IMR-90 (cell line): ENCODE measurements at regions not wholly inside any gene's neighbourhood (a gene's known extent, or its start where the extent isn't known, plus 50 kb on each side); places are given as distances from the start of the nearest gene placed in this dataset.

Experiments
- ATAC-seq: fragments of 200-7000 bp; cut with Tn5 transposase; 2 replicates; pipeline ENCODE4 v1.9.1; 2020; ENCODE audit warnings: low read depth, mild to moderate bottlenecking, moderate library complexity
- BruUV-seq: library from RNA; stranded (reverse); fragments of 400-500 nt; replicated peaks from 2 replicates; lab custom pipeline; 2021; lab: Mats Ljungman, UMichigan
- CTCF ChIA-PET: fragments of 300-600 bp; formaldehyde crosslinking; extraction: SDS; loops from one replicate; lab custom pipeline; 2021; ENCODE audit warnings: antibody characterized with exemption; lab: Yijun Ruan, JAX
- POLR2A ChIA-PET: fragments of 300-600 bp; sonication (Branson Sonifier 250); formaldehyde crosslinking; loops from one replicate; lab custom pipeline; 2022; ENCODE audit warnings: antibody characterized with exemption; ENCODE audit not compliant: unreplicated experiment; lab: Charles Lee
- DNase-seq: peaks from one replicate; pipeline ENCODE4 v3.0.0; 2013
- H2AFZ ChIP-seq: replicated peaks from 2 replicates; pipeline ENCODE3; 2013; ENCODE audit warnings: low read length, mild to moderate bottlenecking; ENCODE audit not compliant: poor library complexity
- H2AK5ac ChIP-seq: 2 replicates; pipeline ENCODE4 v1.6.1; 2013; ENCODE audit warnings: low read depth, low read length, inconsistent platforms
- H2AK9ac ChIP-seq: replicated peaks from 2 replicates; pipeline ENCODE3; 2013; ENCODE audit warnings: mild to moderate bottlenecking, low read depth, low read length, moderate library complexity; ENCODE audit not compliant: poor library complexity
- H2BK120ac ChIP-seq: 2 replicates; pipeline ENCODE4 v1.6.1; 2013; ENCODE audit warnings: low read depth, low read length, inconsistent platforms
- H2BK15ac ChIP-seq: 3 replicates; pipeline ENCODE4 v1.6.1; 2013; ENCODE audit warnings: low read depth, low read length, inconsistent platforms
- H2BK20ac ChIP-seq: 2 replicates; pipeline ENCODE4 v1.6.1; 2013; ENCODE audit warnings: low read depth, mild to moderate bottlenecking, inconsistent platforms, low read length, moderate library complexity
- H2BK5ac ChIP-seq: 2 replicates; pipeline ENCODE4 v1.6.1; 2013; ENCODE audit warnings: mild to moderate bottlenecking, low read depth, low read length, inconsistent platforms; ENCODE audit not compliant: poor library complexity, severe bottlenecking
- H3K14ac ChIP-seq: replicated peaks from 2 replicates; pipeline ENCODE4 v1.6.1; 2013; ENCODE audit warnings: low read depth, low read length, inconsistent platforms
- H3K18ac ChIP-seq: 2 replicates; pipeline ENCODE4 v1.6.1; 2013; ENCODE audit warnings: low read depth, low read length, control low read depth
- H3K23ac ChIP-seq: 2 replicates; pipeline ENCODE4 v1.6.1; 2013; ENCODE audit warnings: low read depth, low read length, inconsistent platforms
- H3K27ac ChIP-seq: 2 replicates; pipeline ENCODE4 v1.5.1; 2013; ENCODE audit warnings: mild to moderate bottlenecking, control low read depth, low read length; ENCODE audit not compliant: insufficient read depth
- H3K27me3 ChIP-seq: 2 replicates; pipeline ENCODE4 v1.6.1; 2013; ENCODE audit warnings: low read length; ENCODE audit not compliant: control insufficient read depth, insufficient read depth
- H3K36me3 ChIP-seq: 2 replicates; pipeline ENCODE4 v1.6.1; 2013; ENCODE audit warnings: low read length, mixed read lengths; ENCODE audit not compliant: control insufficient read depth, insufficient read depth
- H3K4ac ChIP-seq: 2 replicates; pipeline ENCODE4 v1.6.1; 2013; ENCODE audit warnings: low read depth, low read length, inconsistent platforms
- H3K4me1 ChIP-seq: 2 replicates; pipeline ENCODE4 v1.6.1; 2013; ENCODE audit warnings: low read length, mixed read lengths; ENCODE audit not compliant: control insufficient read depth, insufficient read depth
- H3K4me2 ChIP-seq: 2 replicates; pipeline ENCODE4 v1.6.1; 2013; ENCODE audit warnings: low read depth, mild to moderate bottlenecking, control low read depth, low read length, moderate library complexity
- H3K4me3 ChIP-seq: 2 replicates; pipeline ENCODE4 v1.5.1; 2013; ENCODE audit warnings: low read depth, mild to moderate bottlenecking, control low read depth, low read length, moderate library complexity; ENCODE audit not compliant: insufficient read depth
- H3K56ac ChIP-seq: 2 replicates; pipeline ENCODE4 v1.6.1; 2013; ENCODE audit warnings: low read length, inconsistent platforms; ENCODE audit not compliant: insufficient read depth; ENCODE audit errors: extremely low read depth
- H3K79me1 ChIP-seq, 2 experiments: 2 replicates each; pipeline ENCODE4 v1.6.1; 2013; ENCODE audit warnings: low read length in 2 of 2, inconsistent platforms in 1 of 2, low read depth in 1 of 2
- H3K9ac ChIP-seq: 2 replicates; pipeline ENCODE4 v1.6.1; 2013; ENCODE audit warnings: low read depth, low read length, control low read depth
- H3K9me1 ChIP-seq: 2 replicates; pipeline ENCODE4 v1.6.1; 2013; ENCODE audit warnings: low read length, inconsistent platforms; ENCODE audit not compliant: insufficient read depth
- H3K9me3 ChIP-seq: 2 replicates; pipeline ENCODE4 v1.6.1; 2013; ENCODE audit warnings: low read length; ENCODE audit not compliant: control insufficient read depth, insufficient read depth
- H4K20me1 ChIP-seq: 2 replicates; pipeline ENCODE4 v1.6.1; 2013; ENCODE audit warnings: low read length, inconsistent platforms; ENCODE audit not compliant: insufficient read depth
- H4K5ac ChIP-seq: 2 replicates; pipeline ENCODE4 v1.6.1; 2013; ENCODE audit warnings: mild to moderate bottlenecking, low read depth, low read length, control low read depth
- H4K8ac ChIP-seq, 2 experiments: 2 replicates each; pipeline ENCODE4 v1.6.1; 2013; ENCODE audit warnings: low read depth in 2 of 2, low read length in 2 of 2, control low read depth in 1 of 2, inconsistent platforms in 1 of 2
- H4K91ac ChIP-seq: 2 replicates; pipeline ENCODE4 v1.6.1; 2013; ENCODE audit warnings: low read depth, low read length, inconsistent platforms; ENCODE audit not compliant: insufficient read depth
- BHLHE40 ChIP-seq: fragments of 150-350 bp; IDR thresholded peaks from 2 replicates; pipeline ENCODE4 v1.6.1; 2016; ENCODE audit warnings: mild to moderate bottlenecking, low read depth, low read length
- NFE2L2 ChIP-seq: fragments of 150-350 bp; IDR thresholded peaks from 2 replicates; pipeline ENCODE4 v1.6.1; 2016; ENCODE audit warnings: low read depth, mild to moderate bottlenecking, low read length
- POLR2A ChIP-seq: IDR thresholded peaks from 2 replicates; pipeline ENCODE4 v1.6.1; 2012; ENCODE audit warnings: mild to moderate bottlenecking, low read depth, low read length
- RAD21 ChIP-seq: IDR thresholded peaks from 2 replicates; pipeline ENCODE4 v1.6.1; 2012; ENCODE audit warnings: low read length, improper control_type of control experiment
- RCOR1 ChIP-seq: IDR thresholded peaks from 2 replicates; pipeline ENCODE4 v1.6.1; 2012; ENCODE audit warnings: mild to moderate bottlenecking, low read length, improper control_type of control experiment; ENCODE audit not compliant: insufficient replicate concordance
- RFX5 ChIP-seq: IDR thresholded peaks from 2 replicates; pipeline ENCODE4 v1.8.0; 2012; ENCODE audit warnings: low read depth, mild to moderate bottlenecking, low read length, moderate library complexity
- WGBS, 2 experiments: methylation state at CpG; one replicate each; pipeline versions ENCODE4 v1.1.5 to v1.1.7; 2013; ENCODE audit warnings: missing lambda C conversion rate in 2 of 2; ENCODE audit not compliant: insufficient read length in 1 of 2; ENCODE audit errors: extremely low coverage in 2 of 2; 5-methylcytosine and 5-hydroxymethylcytosine counted together
- dilution Hi-C: fragments of 300-500 bp; cut with HindIII; formaldehyde crosslinking; loops from one replicate; pipeline ENCODE4 v1.14.3; 2018; ENCODE audit warnings: low sequenced_read_pairs; ENCODE audit not compliant: unreplicated experiment
- in situ Hi-C: fragments of 300-500 bp; cut with MboI; formaldehyde crosslinking; loops from 3 replicates; pipeline ENCODE4 v1.14.3; 2019; ENCODE audit warnings: low sequenced_read_pairs, inconsistent platforms, mixed read lengths
- intact Hi-C: fragments of 100-400 bp; cut with micrococcal nuclease; formaldehyde crosslinking; loops from 2 replicates; pipeline ENCODE4 v1.10.0; 2022

- no peak overlapping the region for H2AFZ ChIP-seq
- no peaks in the 10 kb centered on the region for H3K27me3 ChIP-seq
- H3K56ac ChIP-seq, result no peak overlapping the region
- H3K4me3 ChIP-seq, result no peak overlapping the region
- in situ Hi-C loops, result loop anchor here (10.0 to 25.0 kb wide), 2 partner anchors 564 to 1837 kb away; partner anchors contain the start of gene SEMA3D
- WGBS, 2 experiments, result 83% methylated on average over 2 of the region's 3 CpGs; no CpG with 5 or more reads in 1 of the 2 experiments
- no peaks in the 10 kb centered on the region for H3K4me1 ChIP-seq
- ChIA-PET CTCF (no interaction called here), POLR2A (no interaction called here)
- H3K14ac ChIP-seq, result no peak overlapping the region
- no peak overlapping the region for H4K5ac ChIP-seq
- no peak overlapping the region for H4K91ac ChIP-seq
- ATAC-seq (no peak), DNase-seq (no peak)
- no peak overlapping the region for H3K23ac ChIP-seq
- no peak overlapping the region for H3K18ac ChIP-seq
- BruUV-seq, result no TSS peak
- H3K9me3 ChIP-seq, result peaks cover 3% of the 10 kb centered on the region; the same call in 1 of the 2 replicates
- TF ChIP-seq RCOR1, result no peak
- TF ChIP-seq NFE2L2, result no peak
- TF ChIP-seq RAD21, result no peak
- no peak for TF ChIP-seq RFX5
- no peak for TF ChIP-seq POLR2A
- TF ChIP-seq BHLHE40, result no peak
- no peak overlapping the region for H2BK15ac ChIP-seq
- H2BK5ac ChIP-seq, result no peak overlapping the region
- no peaks in the 10 kb centered on the region for H3K9me1 ChIP-seq
- dilution Hi-C loops, result no loop called here
- intact Hi-C loops, result no loop called here
- no peak overlapping the region for H3K27ac ChIP-seq
- H3K4me2 ChIP-seq, result no peak overlapping the region
- no peak overlapping the region for H2BK20ac ChIP-seq
- no peaks in the 10 kb centered on the region for H4K20me1 ChIP-seq
- no peak overlapping the region for H2AK5ac ChIP-seq
- no peak overlapping the region for H2BK120ac ChIP-seq
- H3K79me1 ChIP-seq, result no peaks in the 10 kb centered on the region
- H3K9ac ChIP-seq, result no peak overlapping the region
- no peak overlapping the region for H3K4ac ChIP-seq
- H4K8ac ChIP-seq, result no peak overlapping the region
- H3K36me3 ChIP-seq, result no peaks in the 10 kb centered on the region
- no peak overlapping the region for H2AK9ac ChIP-seq
These were observed 562.0 kb upstream of the SEMA3D start for GRCh38 chr7:85748861-85749260.
